HepG2 (cell line): ENCODE measurements at regions not wholly inside any gene's neighbourhood (a gene's known extent, or its start where the extent isn't known, plus 50 kb on each side); places are given as distances from the start of the nearest gene placed in this dataset.

Source experiments
- ATAC-seq: fragments of 200-7000 bp; cut with Tn5 transposase; 3 replicates; pipeline ENCODE4 v1.9.1; 2020; ENCODE audit warnings: mild to moderate bottlenecking, moderate library complexity
- BruUV-seq: library from RNA; stranded (reverse); fragments of 400-500 nt; replicated peaks from 2 replicates; lab custom pipeline; 2021; lab: Mats Ljungman, UMichigan
- CTCF ChIA-PET: fragments of 300-600 bp; formaldehyde crosslinking; extraction: SDS; loops from one replicate; lab custom pipeline; 2021; ENCODE audit warnings: low total read pairs, inconsistent platforms, low intra/inter-chr PET ratio; lab: Yijun Ruan, JAX
- POLR2A ChIA-PET: fragments of 350-600 bp; sonication (Branson Sonifier 250); formaldehyde crosslinking; loops from one replicate; lab custom pipeline; 2020; ENCODE audit warnings: antibody characterized with exemption, inconsistent platforms; lab: Yijun Ruan, JAX
- DNase-seq: peaks from one replicate; pipeline ENCODE4 v3.0.0-alpha.2; 2015; ENCODE audit warnings: low spot score
- FAIRE-seq: peaks from 3 replicates; lab custom pipeline; 2011; peaks lifted over from hg19 to GRCh38; lab: Jason Lieb, UNC
- H2AFZ ChIP-seq: one replicate; pipeline ENCODE4 v1.6.1; 2011; ENCODE audit warnings: low read length, inconsistent platforms
- H3K27ac ChIP-seq: fragments of 300-600 bp; 3 replicates; pipeline ENCODE4 v1.8.0; 2011; ENCODE audit warnings: mixed run types, mild to moderate bottlenecking, mixed read lengths, low read length, inconsistent platforms; ENCODE audit not compliant: insufficient read depth; ENCODE audit errors: extremely low read length
- H3K27me3 ChIP-seq, 2 experiments: fragments of 200-600 bp in 1 of 2; 2 replicates in 1 of 2; 3 replicates in 1 of 2; pipeline versions ENCODE4 v1.6.0 to v1.8.0; 2011; ENCODE audit warnings: low read length in 2 of 2, mild to moderate bottlenecking in 2 of 2, moderate library complexity in 2 of 2, inconsistent platforms in 1 of 2; ENCODE audit not compliant: insufficient read depth in 2 of 2, control insufficient read depth in 1 of 2
- H3K36me3 ChIP-seq, 2 experiments: fragments of 200-600 bp in 1 of 2; replicated peaks in 1 of 2; 2 replicates in 1 of 2; 3 replicates in 1 of 2; pipeline versions ENCODE4 v1.5.1 to v1.8.0; 2011; ENCODE audit warnings: low read length in 2 of 2, inconsistent platforms in 1 of 2; ENCODE audit not compliant: insufficient read depth in 2 of 2, control insufficient read depth in 1 of 2
- H3K4me1 ChIP-seq: 2 replicates; pipeline ENCODE4 v1.5.1; 2012; ENCODE audit warnings: low read length, inconsistent platforms; ENCODE audit not compliant: insufficient read depth
- H3K4me2 ChIP-seq: 2 replicates; pipeline ENCODE4 v1.6.0; 2011; ENCODE audit warnings: low read depth, low read length, inconsistent platforms
- H3K4me3 ChIP-seq, 3 experiments: fragments of 200-600 bp in 1 of 3; sonication (generic), shearing (Covaris generic) in 1 of 3; replicated peaks in 1 of 3; 2 replicates each; pipeline ENCODE4 v1.5.1; 2011 to 2016; ENCODE audit warnings: low read length in 3 of 3, inconsistent platforms in 2 of 3, low read depth in 2 of 3, mild to moderate bottlenecking in 2 of 3, control low read depth in 1 of 3, mixed read lengths in 1 of 3; ENCODE audit not compliant: insufficient read depth in 1 of 3
- H3K79me2 ChIP-seq: one replicate; pipeline ENCODE4 v1.6.1; 2011; ENCODE audit warnings: low read length, inconsistent platforms; ENCODE audit not compliant: insufficient read depth
- H3K9ac ChIP-seq: 2 replicates; pipeline ENCODE4 v1.6.0; 2011; ENCODE audit warnings: mild to moderate bottlenecking, low read depth, low read length, inconsistent platforms; ENCODE audit not compliant: insufficient read depth
- H3K9me3 ChIP-seq: 2 replicates; pipeline ENCODE4 v1.5.1; 2012; ENCODE audit warnings: mild to moderate bottlenecking, low read length
- H4K20me1 ChIP-seq: 2 replicates; pipeline ENCODE4 v1.6.0; 2011; ENCODE audit warnings: inconsistent platforms, mild to moderate bottlenecking, low read length, moderate library complexity; ENCODE audit not compliant: insufficient read depth
- ATF7 ChIP-seq, 2 experiments: fragments of 450-650 bp in 1 of 2; sonication (generic) in 1 of 2; formaldehyde crosslinking in 1 of 2; IDR thresholded peaks; 2 replicates each; pipeline versions ENCODE4 v1.4.0 to v1.6.1; 2016 to 2020; ENCODE audit warnings: antibody characterized with exemption in 1 of 2, mild to moderate bottlenecking in 1 of 2, missing genetic modification reagents in 1 of 2
- EP300 ChIP-seq, 3 experiments: sonication (generic) in 1 of 3; formaldehyde crosslinking in 1 of 3; IDR thresholded peaks; 2 replicates each; pipeline versions ENCODE4 v1.5.1 to v1.6.1; 2011 to 2020; ENCODE audit warnings: low read depth in 2 of 3, low read length in 2 of 3, borderline replicate concordance in 1 of 3, improper control_type of control experiment in 1 of 3, mild to moderate bottlenecking in 1 of 3, missing genetic modification reagents in 1 of 3, moderate library complexity in 1 of 3
- HMG20B ChIP-seq: conservative IDR thresholded peaks from 2 replicates; pipeline ENCODE4 v1.6.1; 2016; ENCODE audit warnings: missing genetic modification reagents, missing compliant biosample characterization
- JUNB ChIP-seq: sonication (generic); formaldehyde crosslinking; IDR thresholded peaks from 2 replicates; pipeline ENCODE4 v1.8.0; 2022; ENCODE audit warnings: missing genetic modification reagents, mild to moderate bottlenecking, borderline replicate concordance
- SIX4 ChIP-seq: sonication (generic); formaldehyde crosslinking; IDR thresholded peaks from 2 replicates; pipeline ENCODE4 v1.4.0; 2020; ENCODE audit warnings: missing genetic modification reagents
- SMC3 ChIP-seq: IDR thresholded peaks from 2 replicates; pipeline ENCODE4 v1.6.1; 2011; ENCODE audit warnings: low read length, improper control_type of control experiment
- STAG1 ChIP-seq: sonication (generic); formaldehyde crosslinking; IDR thresholded peaks from 2 replicates; pipeline ENCODE4 v1.4.0; 2020; ENCODE audit warnings: missing genetic modification reagents
- ZBTB7A ChIP-seq: sonication (generic); formaldehyde crosslinking; IDR thresholded peaks from 2 replicates; pipeline ENCODE4 v1.8.0; 2022; ENCODE audit warnings: mild to moderate bottlenecking, missing genetic modification reagents
- WGBS: methylation state at CpG from one replicate; pipeline ENCODE4 v1.1.6; 2017; ENCODE audit warnings: low lambda C conversion rate; 5-methylcytosine and 5-hydroxymethylcytosine counted together
- in situ Hi-C: cut with HindIII; loops from 2 replicates; pipeline ENCODE4 v1.10.0; 2017; ENCODE audit warnings: low pct_unique_long_range_greater_than_20kb; ENCODE audit not compliant: extremely low pct_ligation_motif_present
- intact Hi-C: fragments of 100-400 bp; cut with micrococcal nuclease; formaldehyde crosslinking; loops from one replicate; pipeline ENCODE4 v1.10.0; 2022; ENCODE audit not compliant: unreplicated experiment
- TF ChIP-seq, protein P1 (sequence below): sonication (generic); formaldehyde crosslinking; IDR thresholded peaks from 2 replicates; pipeline ENCODE4 v1.5.0; 2020; ENCODE audit warnings: mild to moderate bottlenecking, missing genetic modification reagents, moderate library complexity
- TF ChIP-seq, protein P2 (sequence below), 2 experiments: sonication (generic) in 1 of 2; formaldehyde crosslinking in 1 of 2; IDR thresholded peaks; 2 replicates each; pipeline versions ENCODE4 v1.6.1 to v1.9.0; 2014 to 2022; ENCODE audit warnings: antibody characterized with exemption in 1 of 2, borderline replicate concordance in 1 of 2, inconsistent platforms in 1 of 2, low read depth in 1 of 2, missing genetic modification reagents in 1 of 2

DNA sequence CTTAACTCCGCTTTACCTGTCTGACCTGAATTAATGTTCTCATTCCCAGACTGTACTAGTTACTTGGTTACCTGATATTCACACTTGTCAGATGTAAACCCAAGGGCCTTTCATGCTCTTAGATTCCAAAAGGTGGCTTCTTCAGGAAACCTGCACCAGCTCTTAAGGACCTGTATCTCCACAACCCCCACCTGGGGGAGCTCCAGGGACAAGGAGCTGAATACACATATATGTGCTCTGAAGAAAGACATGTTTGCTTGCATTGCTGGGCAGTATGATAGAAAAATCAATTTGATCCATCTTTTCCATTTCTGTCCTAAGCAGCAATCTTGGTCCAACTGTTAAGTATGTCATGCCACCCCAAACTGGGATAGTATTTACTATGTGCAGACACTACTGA is 64.8 kb upstream of the POU3F2 start:
- no peaks in the 10 kb centered on the region for H3K9me3 ChIP-seq
- ATAC-seq (peak; percentile 59), FAIRE-seq (no peak), DNase-seq (peak; percentile 24)
- 0% methylated on average over 1 of the region's 1 CpG for WGBS
- no peak overlapping the region for H2AFZ ChIP-seq
- no peak overlapping the region for H3K4me3 ChIP-seq
- H3K36me3 ChIP-seq: no peaks in the 10 kb centered on the region
- no peaks in the 10 kb centered on the region for H3K27me3 ChIP-seq
- no TSS peak for BruUV-seq
- no peaks in the 10 kb centered on the region for H3K79me2 ChIP-seq
- no peak overlapping the region for H3K9ac ChIP-seq
- in situ Hi-C loops (no loop called here), intact Hi-C loops (loop anchor here (1.0 kb wide), 1 partner anchor 350 kb away; no protein-coding TSS in a partner anchor)
- H4K20me1 ChIP-seq: no peaks in the 10 kb centered on the region
- no peak overlapping the region for H3K27ac ChIP-seq
- no peak overlapping the region for H3K4me2 ChIP-seq
- peak; percentile 23; the same call in 1 of the 2 replicates for TF ChIP-seq SMC3
- TF ChIP-seq, protein P1, sequence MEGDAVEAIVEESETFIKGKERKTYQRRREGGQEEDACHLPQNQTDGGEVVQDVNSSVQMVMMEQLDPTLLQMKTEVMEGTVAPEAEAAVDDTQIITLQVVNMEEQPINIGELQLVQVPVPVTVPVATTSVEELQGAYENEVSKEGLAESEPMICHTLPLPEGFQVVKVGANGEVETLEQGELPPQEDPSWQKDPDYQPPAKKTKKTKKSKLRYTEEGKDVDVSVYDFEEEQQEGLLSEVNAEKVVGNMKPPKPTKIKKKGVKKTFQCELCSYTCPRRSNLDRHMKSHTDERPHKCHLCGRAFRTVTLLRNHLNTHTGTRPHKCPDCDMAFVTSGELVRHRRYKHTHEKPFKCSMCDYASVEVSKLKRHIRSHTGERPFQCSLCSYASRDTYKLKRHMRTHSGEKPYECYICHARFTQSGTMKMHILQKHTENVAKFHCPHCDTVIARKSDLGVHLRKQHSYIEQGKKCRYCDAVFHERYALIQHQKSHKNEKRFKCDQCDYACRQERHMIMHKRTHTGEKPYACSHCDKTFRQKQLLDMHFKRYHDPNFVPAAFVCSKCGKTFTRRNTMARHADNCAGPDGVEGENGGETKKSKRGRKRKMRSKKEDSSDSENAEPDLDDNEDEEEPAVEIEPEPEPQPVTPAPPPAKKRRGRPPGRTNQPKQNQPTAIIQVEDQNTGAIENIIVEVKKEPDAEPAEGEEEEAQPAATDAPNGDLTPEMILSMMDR (CRISPR knock-in tag): peak; percentile 28; the same call in 1 of the 2 replicates
- no peak for TF ChIP-seq EP300 (IDR thresholded peaks at IDR 0.05; ENCODE audit: low read depth in 2 of 2, low read length in 2 of 2)
- TF ChIP-seq EP300 (CRISPR knock-in tag; IDR thresholded peaks at IDR 0.05; ENCODE audit: borderline replicate concordance): no peak
- TF ChIP-seq STAG1 (CRISPR knock-in tag): peak; percentile 36; the same call in 1 of the 2 replicates
- TF ChIP-seq HMG20B (CRISPR knock-in tag): no peak
- ChIA-PET POLR2A (no interaction called here), CTCF (no interaction called here)
- no peaks in the 10 kb centered on the region for H3K4me1 ChIP-seq

DNA sequence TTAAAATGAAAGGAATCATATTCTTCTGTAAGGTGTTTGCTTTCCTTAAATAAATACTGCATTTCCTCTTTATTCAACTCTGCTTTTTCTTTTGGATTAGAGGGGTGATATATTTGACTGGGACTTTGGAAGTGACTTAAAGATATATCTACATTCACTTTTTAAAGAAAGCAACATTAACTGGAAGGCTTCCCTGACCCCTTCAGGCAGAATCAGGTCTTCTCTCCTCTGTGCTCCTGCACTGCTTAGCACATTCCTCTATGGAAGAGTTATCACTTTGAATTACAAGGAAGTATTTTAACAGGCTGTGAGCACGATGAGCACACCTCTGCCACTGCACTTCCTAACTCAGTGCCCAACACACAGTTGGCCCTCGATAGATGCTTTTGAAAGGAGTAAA is 59.2 kb upstream of the POU3F2 start:
- H3K4me1 ChIP-seq: peaks cover 10% of the 10 kb centered on the region
- no peak overlapping the region for H3K4me2 ChIP-seq
- no peak overlapping the region for H3K4me3 ChIP-seq
- FAIRE-seq (no peak), ATAC-seq (no peak), DNase-seq (no peak)
- H2AFZ ChIP-seq: no peak overlapping the region
- no peak overlapping the region for H3K27ac ChIP-seq
- no peaks in the 10 kb centered on the region for H3K27me3 ChIP-seq
- TF ChIP-seq SIX4 (CRISPR knock-in tag): no peak
- no peak for TF ChIP-seq JUNB (CRISPR knock-in tag)
- no peak for TF ChIP-seq ZBTB7A (CRISPR knock-in tag)
- TF ChIP-seq, protein P2, sequence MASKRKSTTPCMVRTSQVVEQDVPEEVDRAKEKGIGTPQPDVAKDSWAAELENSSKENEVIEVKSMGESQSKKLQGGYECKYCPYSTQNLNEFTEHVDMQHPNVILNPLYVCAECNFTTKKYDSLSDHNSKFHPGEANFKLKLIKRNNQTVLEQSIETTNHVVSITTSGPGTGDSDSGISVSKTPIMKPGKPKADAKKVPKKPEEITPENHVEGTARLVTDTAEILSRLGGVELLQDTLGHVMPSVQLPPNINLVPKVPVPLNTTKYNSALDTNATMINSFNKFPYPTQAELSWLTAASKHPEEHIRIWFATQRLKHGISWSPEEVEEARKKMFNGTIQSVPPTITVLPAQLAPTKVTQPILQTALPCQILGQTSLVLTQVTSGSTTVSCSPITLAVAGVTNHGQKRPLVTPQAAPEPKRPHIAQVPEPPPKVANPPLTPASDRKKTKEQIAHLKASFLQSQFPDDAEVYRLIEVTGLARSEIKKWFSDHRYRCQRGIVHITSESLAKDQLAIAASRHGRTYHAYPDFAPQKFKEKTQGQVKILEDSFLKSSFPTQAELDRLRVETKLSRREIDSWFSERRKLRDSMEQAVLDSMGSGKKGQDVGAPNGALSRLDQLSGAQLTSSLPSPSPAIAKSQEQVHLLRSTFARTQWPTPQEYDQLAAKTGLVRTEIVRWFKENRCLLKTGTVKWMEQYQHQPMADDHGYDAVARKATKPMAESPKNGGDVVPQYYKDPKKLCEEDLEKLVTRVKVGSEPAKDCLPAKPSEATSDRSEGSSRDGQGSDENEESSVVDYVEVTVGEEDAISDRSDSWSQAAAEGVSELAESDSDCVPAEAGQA (IDR thresholded peaks at IDR 0.05; ENCODE audit: low read depth): no peak
- TF ChIP-seq, protein P2 (CRISPR knock-in tag; IDR thresholded peaks at IDR 0.05; ENCODE audit: borderline replicate concordance): no peak
- no peak for TF ChIP-seq ATF7 (IDR thresholded peaks at IDR 0.05)
- TF ChIP-seq ATF7 (CRISPR knock-in tag; IDR thresholded peaks at IDR 0.05): no peak
- no peaks in the 10 kb centered on the region for H4K20me1 ChIP-seq
- CTCF ChIA-PET: no interaction called here
- WGBS: 0% methylated on average over 2 of the region's 2 CpGs
- H3K79me2 ChIP-seq: no peaks in the 10 kb centered on the region
- no peak overlapping the region for H3K9ac ChIP-seq
- intact Hi-C loops (no loop called here), in situ Hi-C loops (no loop called here)
- H3K9me3 ChIP-seq: no peaks in the 10 kb centered on the region
- BruUV-seq: no TSS peak
- H3K36me3 ChIP-seq: no peaks in the 10 kb centered on the region
- POLR2A ChIA-PET: no interaction called here
